Panc1 (cell line): ENCODE measurements at regions not wholly inside any gene's neighbourhood (a gene's known extent, or its start where the extent isn't known, plus 50 kb on each side); places are given as distances from the start of the nearest gene placed in this dataset.

Source experiments
- ATAC-seq: fragments of 200-7000 bp; cut with Tn5 transposase; 2 replicates; pipeline ENCODE4 v1.9.1; 2020; ENCODE audit warnings: mild to moderate bottlenecking, moderate library complexity
- BruUV-seq: library from RNA; stranded (reverse); fragments of 400-500 nt; replicated peaks from 2 replicates; lab custom pipeline; 2021; lab: Mats Ljungman, UMichigan
- CTCF ChIA-PET: fragments of 300-600 bp; sonication (Branson Sonifier 250); formaldehyde crosslinking; loops from one replicate; lab custom pipeline; 2022; ENCODE audit warnings: antibody characterized with exemption; lab: Charles Lee
- POLR2A ChIA-PET: fragments of 300-600 bp; sonication (Branson Sonifier 250); formaldehyde crosslinking; loops from one replicate; lab custom pipeline; 2022; ENCODE audit warnings: antibody characterized with exemption; lab: Charles Lee
- DNase-seq: peaks from one replicate; pipeline ENCODE4 v3.0.0-alpha.2; 2010; ENCODE audit warnings: low read depth, low spot score
- H3K27ac ChIP-seq: 2 replicates; pipeline ENCODE4 v1.5.1; 2011; ENCODE audit warnings: mild to moderate bottlenecking, low read length, inconsistent platforms
- H3K27me3 ChIP-seq: fragments of 200-500 bp; sonication (Bioruptor generic); 2 replicates; pipeline ENCODE4 v1.6.0; 2014; ENCODE audit warnings: low read length, inconsistent platforms; ENCODE audit not compliant: control insufficient read depth, insufficient read depth
- H3K36me3 ChIP-seq: fragments of 200-500 bp; sonication (Bioruptor generic); 2 replicates; pipeline ENCODE4 v1.5.1; 2014; ENCODE audit warnings: inconsistent platforms, mild to moderate bottlenecking, low read length, moderate library complexity; ENCODE audit not compliant: control insufficient read depth, insufficient read depth
- H3K4me1 ChIP-seq: 2 replicates; pipeline ENCODE4 v1.5.1; 2011; ENCODE audit warnings: inconsistent platforms, mild to moderate bottlenecking, low read length, moderate library complexity; ENCODE audit not compliant: control insufficient read depth, insufficient read depth
- H3K4me3 ChIP-seq, 2 experiments: 2 replicates each; pipeline ENCODE4 v1.5.1; 2011 to 2012; ENCODE audit warnings: low read depth in 2 of 2, low read length in 2 of 2, mild to moderate bottlenecking in 2 of 2, inconsistent platforms in 1 of 2, moderate library complexity in 1 of 2
- H3K9me3 ChIP-seq: fragments of 200-500 bp; sonication (Bioruptor generic); 2 replicates; pipeline ENCODE4 v1.5.1; 2014; ENCODE audit warnings: low read depth, mild to moderate bottlenecking, inconsistent platforms, low read length, moderate library complexity; ENCODE audit not compliant: control insufficient read depth, insufficient read depth
- POLR2AphosphoS5 ChIP-seq: IDR thresholded peaks from 2 replicates; pipeline ENCODE4 v1.6.1; 2012; ENCODE audit warnings: mild to moderate bottlenecking, low read depth, low read length, moderate library complexity
- REST ChIP-seq, 2 experiments: IDR thresholded peaks; 2 replicates each; pipeline ENCODE4 v1.6.1; 2011 to 2012; ENCODE audit warnings: low read depth in 2 of 2, control low read depth in 1 of 2, low read length in 1 of 2, mild to moderate bottlenecking in 1 of 2, moderate library complexity in 1 of 2; ENCODE audit not compliant: insufficient read depth in 1 of 2
- SIN3A ChIP-seq: IDR thresholded peaks from 2 replicates; pipeline ENCODE4 v1.6.1; 2012; ENCODE audit warnings: low read depth, mild to moderate bottlenecking, low read length, moderate library complexity, borderline replicate concordance; ENCODE audit not compliant: insufficient read depth
- TCF7L2 ChIP-seq: IDR thresholded peaks from 2 replicates; pipeline ENCODE4 v1.6.1; 2011; ENCODE audit warnings: mild to moderate bottlenecking, low read depth, low read length, inconsistent platforms
- in situ Hi-C: cut with HindIII; loops from 2 replicates; pipeline ENCODE4 v1.10.0; 2016; ENCODE audit warnings: low sequenced_read_pairs, low pct_unique_long_range_greater_than_20kb
- intact Hi-C: fragments of 100-400 bp; cut with micrococcal nuclease; formaldehyde crosslinking; loops from one replicate; pipeline ENCODE4 v1.10.0; 2022; ENCODE audit not compliant: unreplicated experiment
- TF ChIP-seq, protein P1 (sequence below): fragments of 450-650 bp; IDR thresholded peaks from 2 replicates; pipeline ENCODE4 v1.5.1; 2017; ENCODE audit warnings: mild to moderate bottlenecking

DNA sequence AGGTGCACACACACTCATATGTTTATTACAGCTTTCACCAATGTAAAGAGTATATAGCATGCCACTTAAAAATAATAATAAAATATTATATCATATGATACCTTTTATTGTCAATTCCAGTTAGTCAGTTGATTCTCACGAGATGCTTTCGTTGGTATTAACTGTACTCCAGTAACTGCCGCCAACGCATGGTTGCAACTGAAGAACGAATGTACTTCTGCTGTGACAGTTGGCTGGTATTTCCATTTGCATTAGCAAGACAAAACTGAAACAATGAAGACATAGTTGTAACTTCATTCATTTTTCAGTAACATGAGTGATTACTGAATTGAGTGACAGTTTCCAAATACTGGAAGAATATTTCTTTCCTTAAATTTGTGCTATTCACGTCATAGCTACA, 70.5 kb upstream of the PRKCQ start:
- no TSS peak for BruUV-seq
- intact Hi-C loops (no loop called here), in situ Hi-C loops (no loop called here)
- Histone ChIP-seq H3K9me3 (no peaks in the 10 kb centered on the region), H3K4me1 (no peaks in the 10 kb centered on the region), H3K36me3 (no peaks in the 10 kb centered on the region), H3K4me3 (no peak overlapping the region), H3K27me3 (no peaks in the 10 kb centered on the region), H3K27ac (no peak overlapping the region)
- TF ChIP-seq POLR2AphosphoS5 (no peak), TCF7L2 (no peak), REST (IDR thresholded peaks at IDR 0.05; ENCODE audit: insufficient read depth in 1 of 2, low read depth in 2 of 2, low read length in 1 of 2) (no peak), SIN3A (no peak)
- TF ChIP-seq, protein P1, sequence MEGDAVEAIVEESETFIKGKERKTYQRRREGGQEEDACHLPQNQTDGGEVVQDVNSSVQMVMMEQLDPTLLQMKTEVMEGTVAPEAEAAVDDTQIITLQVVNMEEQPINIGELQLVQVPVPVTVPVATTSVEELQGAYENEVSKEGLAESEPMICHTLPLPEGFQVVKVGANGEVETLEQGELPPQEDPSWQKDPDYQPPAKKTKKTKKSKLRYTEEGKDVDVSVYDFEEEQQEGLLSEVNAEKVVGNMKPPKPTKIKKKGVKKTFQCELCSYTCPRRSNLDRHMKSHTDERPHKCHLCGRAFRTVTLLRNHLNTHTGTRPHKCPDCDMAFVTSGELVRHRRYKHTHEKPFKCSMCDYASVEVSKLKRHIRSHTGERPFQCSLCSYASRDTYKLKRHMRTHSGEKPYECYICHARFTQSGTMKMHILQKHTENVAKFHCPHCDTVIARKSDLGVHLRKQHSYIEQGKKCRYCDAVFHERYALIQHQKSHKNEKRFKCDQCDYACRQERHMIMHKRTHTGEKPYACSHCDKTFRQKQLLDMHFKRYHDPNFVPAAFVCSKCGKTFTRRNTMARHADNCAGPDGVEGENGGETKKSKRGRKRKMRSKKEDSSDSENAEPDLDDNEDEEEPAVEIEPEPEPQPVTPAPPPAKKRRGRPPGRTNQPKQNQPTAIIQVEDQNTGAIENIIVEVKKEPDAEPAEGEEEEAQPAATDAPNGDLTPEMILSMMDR, result no peak
- DNase-seq, result no peak
- POLR2A ChIA-PET, result no interaction called here
- CTCF ChIA-PET, result no interaction called here
- ATAC-seq, result no peak

DNA sequence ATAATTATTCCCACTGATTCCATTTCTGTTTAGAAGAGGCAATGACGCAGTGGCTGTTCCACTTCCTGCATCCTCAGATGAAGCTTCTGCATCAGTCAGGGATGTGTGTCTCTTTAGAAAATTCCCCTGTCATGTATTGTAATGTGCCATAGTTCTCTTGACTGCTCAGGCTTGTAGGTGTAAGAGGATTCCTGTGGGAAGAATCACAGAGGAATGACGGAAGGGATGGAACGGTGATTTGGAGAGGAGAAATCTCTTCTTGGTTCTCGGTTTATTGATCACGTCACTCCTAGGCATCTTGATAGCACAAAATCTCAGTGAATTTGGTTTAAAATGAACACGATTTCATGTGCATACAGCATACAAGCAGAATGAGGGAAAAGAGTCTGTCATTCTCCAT, 69.8 kb upstream of the PRKCQ start:
- no peak overlapping the region for H3K4me3 ChIP-seq
- no peaks in the 10 kb centered on the region for H3K27me3 ChIP-seq
- DNase-seq (no peak), ATAC-seq (no peak)
- ChIA-PET CTCF (no interaction called here), POLR2A (no interaction called here)
- in situ Hi-C loops, result no loop called here
- H3K36me3 ChIP-seq, result no peaks in the 10 kb centered on the region
- no TSS peak for BruUV-seq
- intact Hi-C loops, result no loop called here
- no peak overlapping the region for H3K27ac ChIP-seq
- H3K4me1 ChIP-seq, result no peaks in the 10 kb centered on the region
- TF ChIP-seq, protein P1, result no peak
- TF ChIP-seq TCF7L2 (no peak), SIN3A (no peak), POLR2AphosphoS5 (no peak), REST (IDR thresholded peaks at IDR 0.05; ENCODE audit: insufficient read depth in 1 of 2, low read depth in 2 of 2, low read length in 1 of 2) (no peak)
- H3K9me3 ChIP-seq, result no peaks in the 10 kb centered on the region
